B cell (primary cell): ENCODE measurements at regions not wholly inside any gene's neighbourhood (a gene's known extent, or its start where the extent isn't known, plus 50 kb on each side); places are given as distances from the start of the nearest gene placed in this dataset.

Experiments used
- ATAC-seq: fragments of 200-7000 bp; cut with Tn5 transposase; one replicate; pipeline ENCODE4 v1.10.0; 2021; ENCODE audit warnings: low read depth, mild to moderate bottlenecking, moderate number of reproducible peaks, moderate library complexity
- CTCF ChIA-PET: fragments of 350-600 bp; sonication (Branson Sonifier 250); formaldehyde crosslinking; loops from one replicate; lab custom pipeline; 2021; ENCODE audit warnings: antibody characterized with exemption, inconsistent platforms; lab: Charles Lee
- POLR2A ChIA-PET: fragments of 350-600 bp; sonication (Branson Sonifier 250); formaldehyde crosslinking; loops from one replicate; lab custom pipeline; 2021; ENCODE audit warnings: antibody characterized with exemption; lab: Charles Lee
- DNase-seq: peaks from one replicate; pipeline ENCODE4 v3.0.0; 2013
- H2AFZ ChIP-seq: 2 replicates; pipeline ENCODE4 v1.6.1; 2012; ENCODE audit warnings: mild to moderate bottlenecking, low read depth, low read length; ENCODE audit not compliant: insufficient read depth, poor library complexity, severe bottlenecking
- H3K27ac ChIP-seq, 2 donors: 1 replicate in 1 of 2; 2 replicates in 1 of 2; pipeline ENCODE4 v1.5.1; 2012 to 2013; ENCODE audit warnings: low read length in 2 of 2, mild to moderate bottlenecking in 2 of 2, moderate library complexity in 1 of 2
- H3K27me3 ChIP-seq, 4 experiments: fragments of 200-600 bp in 1 of 4; sonication (generic) in 1 of 4; replicated peaks in 1 of 4; 1 replicate in 2 of 4; 2 replicates in 2 of 4; pipeline versions ENCODE4 v1.6.1 to v1.7.0; 2013 to 2016; ENCODE audit warnings: low read length in 3 of 4, mild to moderate bottlenecking in 2 of 4, mixed read lengths in 1 of 4, moderate library complexity in 1 of 4; ENCODE audit not compliant: insufficient read depth in 4 of 4, control insufficient read depth in 3 of 4; ENCODE audit errors: control extremely low read depth in 1 of 4
- H3K36me3 ChIP-seq, 2 experiments: replicated peaks in 1 of 2; 1 replicate in 1 of 2; 2 replicates in 1 of 2; pipeline versions ENCODE4 v1.6.1 to v1.7.1; 2013; ENCODE audit warnings: low read length in 1 of 2; ENCODE audit not compliant: insufficient read depth in 2 of 2, control insufficient read depth in 1 of 2; ENCODE audit errors: control extremely low read depth in 1 of 2, extremely low read depth in 1 of 2
- H3K4me1 ChIP-seq, 2 donors: fragments of 200-600 bp in 1 of 2; sonication (generic) in 1 of 2; 1 replicate in 1 of 2; 2 replicates in 1 of 2; pipeline versions ENCODE4 v1.5.1 to v1.6.1; 2013 to 2017; ENCODE audit warnings: low read length in 2 of 2; ENCODE audit not compliant: control insufficient read depth in 2 of 2, insufficient read depth in 2 of 2
- H3K4me2 ChIP-seq: replicated peaks from 2 replicates; pipeline ENCODE3; 2012; ENCODE audit warnings: mild to moderate bottlenecking, low read depth, low read length; ENCODE audit not compliant: poor library complexity, severe bottlenecking
- H3K4me3 ChIP-seq, 5 experiments: fragments of 200-600 bp in 1 of 5; sonication (generic) in 1 of 5; 1 replicate in 3 of 5; 2 replicates in 2 of 5; pipeline versions ENCODE4 v1.5.1 to v1.7.0; 2011 to 2016; ENCODE audit warnings: low read length in 4 of 5, mild to moderate bottlenecking in 4 of 5, low read depth in 2 of 5, control low read depth in 1 of 5, moderate library complexity in 1 of 5; ENCODE audit not compliant: insufficient read depth in 1 of 5; ENCODE audit errors: control extremely low read depth in 1 of 5, extremely low read depth in 1 of 5
- H3K79me2 ChIP-seq: fragments of 200-600 bp; sonication (generic); one replicate; pipeline ENCODE4 v1.6.0; 2016; ENCODE audit warnings: low read length; ENCODE audit not compliant: control insufficient read depth, insufficient read depth
- H3K9ac ChIP-seq: fragments of 200-600 bp; sonication (generic); 2 replicates; pipeline ENCODE4 v1.6.1; 2017; ENCODE audit warnings: mild to moderate bottlenecking, low read length, moderate library complexity
- H3K9me3 ChIP-seq, 3 donors: one replicate each; pipeline versions ENCODE4 v1.6.1 to v1.7.1; 2013; ENCODE audit warnings: low read length in 2 of 3; ENCODE audit not compliant: control insufficient read depth in 2 of 3, insufficient read depth in 1 of 3; ENCODE audit errors: control extremely low read depth in 1 of 3
- H4K20me1 ChIP-seq: 2 replicates; pipeline ENCODE4 v1.6.0; 2012; ENCODE audit warnings: mild to moderate bottlenecking, low read length; ENCODE audit not compliant: insufficient read depth, control insufficient read depth, poor library complexity, severe bottlenecking
- H3K27ac Mint-ChIP-seq: one replicate; pipeline ENCODE4 v1.8.0; 2021; ENCODE audit warnings: mixed read lengths
- H3K27me3 Mint-ChIP-seq: one replicate; pipeline ENCODE4 v1.8.0; 2021; ENCODE audit warnings: mixed read lengths
- H3K4me1 Mint-ChIP-seq: one replicate; pipeline ENCODE4 v1.8.0; 2021; ENCODE audit warnings: mixed read lengths
- H3K4me3 Mint-ChIP-seq: one replicate; pipeline ENCODE4 v1.8.0; 2021; ENCODE audit warnings: mixed read lengths
- H3K9me3 Mint-ChIP-seq: one replicate; pipeline ENCODE4 v1.8.0; 2022; ENCODE audit warnings: mixed read lengths; ENCODE audit not compliant: insufficient read depth
- EZH2 ChIP-seq: IDR thresholded peaks from 2 replicates; pipeline ENCODE4 v1.6.1; 2012; ENCODE audit warnings: borderline replicate concordance, low read depth, mild to moderate bottlenecking, moderate library complexity, low read length; ENCODE audit not compliant: insufficient read depth, poor library complexity, severe bottlenecking
- WGBS: methylation state at CpG from one replicate; pipeline ENCODE4 v1.1.5; 2013; ENCODE audit warnings: missing lambda C conversion rate; ENCODE audit not compliant: insufficient coverage; 5-methylcytosine and 5-hydroxymethylcytosine counted together
- intact Hi-C: fragments of 100-400 bp; cut with micrococcal nuclease; formaldehyde crosslinking; loops from one replicate; pipeline ENCODE4 v1.10.0; 2022
- TF ChIP-seq, protein P1 (sequence below): fragments of 200-600 bp; IDR thresholded peaks from one replicate; pipeline ENCODE4 v1.8.0; 2022; ENCODE audit warnings: antibody characterized with exemption, mild to moderate bottlenecking

DNA sequence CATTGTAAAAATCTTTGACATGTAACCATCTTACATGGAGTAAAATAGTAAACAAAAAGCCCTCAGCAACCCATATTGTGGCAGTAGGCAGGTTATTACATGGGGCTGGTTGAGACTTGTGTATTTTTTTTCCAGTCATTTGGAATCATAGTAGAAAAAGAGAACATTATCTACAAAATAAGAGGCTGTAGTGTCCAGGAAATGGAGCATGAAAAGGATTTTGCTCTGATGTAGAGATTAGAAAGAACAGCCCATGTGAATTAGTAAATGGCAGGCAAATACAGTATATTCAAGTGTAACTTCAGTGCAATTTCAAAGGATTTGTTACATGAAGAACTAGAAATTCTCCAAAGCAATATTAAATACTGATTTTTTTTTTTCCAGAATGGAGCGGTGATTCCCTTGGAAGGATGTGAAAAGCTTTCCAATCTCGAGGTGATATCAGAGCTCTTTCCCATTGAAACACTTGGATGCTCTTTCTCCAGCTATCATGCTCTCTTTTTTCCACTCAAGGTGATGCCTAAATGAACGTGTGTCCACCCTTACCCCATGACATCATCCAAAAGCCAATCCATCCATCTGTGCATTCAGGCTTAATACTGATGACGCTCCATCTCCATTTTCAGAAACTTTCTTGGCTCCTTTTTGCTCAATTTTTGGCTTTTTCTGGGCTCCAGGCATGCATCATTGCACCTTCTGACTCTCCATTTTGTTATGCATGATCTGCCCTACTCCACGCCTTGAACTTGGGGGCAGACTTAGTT, 1034.7 kb downstream of the TYW1 start:
- 63% methylated on average over 3 of the region's 5 CpGs for WGBS
- intact Hi-C loops = no loop called here
- Histone ChIP-seq H2AFZ (no peak overlapping the region), H3K36me3 (no peaks in the 10 kb centered on the region), H3K79me2 (no peaks in the 10 kb centered on the region), H3K4me2 (no peak overlapping the region), H3K27ac (no peak overlapping the region), H3K4me1 (no peaks in the 10 kb centered on the region), H3K9me3 (peaks cover 0 to 2% (median 0%) of the 10 kb centered on the region in 3 donors), H3K27me3 (no peaks in the 10 kb centered on the region), H3K4me3 (no peak overlapping the region), H3K9ac (no peak overlapping the region), H4K20me1 (no peaks in the 10 kb centered on the region)
- DNase-seq (no peak), ATAC-seq (no peak)
- peaks cover 5% of the 10 kb centered on the region for H3K9me3 Mint-ChIP-seq
- H3K27ac Mint-ChIP-seq = no peak overlapping the region
- ChIA-PET CTCF (no interaction called here), POLR2A (no interaction called here)
- H3K4me1 Mint-ChIP-seq = no peaks in the 10 kb centered on the region
- no peak for TF ChIP-seq EZH2
- TF ChIP-seq, protein P1, sequence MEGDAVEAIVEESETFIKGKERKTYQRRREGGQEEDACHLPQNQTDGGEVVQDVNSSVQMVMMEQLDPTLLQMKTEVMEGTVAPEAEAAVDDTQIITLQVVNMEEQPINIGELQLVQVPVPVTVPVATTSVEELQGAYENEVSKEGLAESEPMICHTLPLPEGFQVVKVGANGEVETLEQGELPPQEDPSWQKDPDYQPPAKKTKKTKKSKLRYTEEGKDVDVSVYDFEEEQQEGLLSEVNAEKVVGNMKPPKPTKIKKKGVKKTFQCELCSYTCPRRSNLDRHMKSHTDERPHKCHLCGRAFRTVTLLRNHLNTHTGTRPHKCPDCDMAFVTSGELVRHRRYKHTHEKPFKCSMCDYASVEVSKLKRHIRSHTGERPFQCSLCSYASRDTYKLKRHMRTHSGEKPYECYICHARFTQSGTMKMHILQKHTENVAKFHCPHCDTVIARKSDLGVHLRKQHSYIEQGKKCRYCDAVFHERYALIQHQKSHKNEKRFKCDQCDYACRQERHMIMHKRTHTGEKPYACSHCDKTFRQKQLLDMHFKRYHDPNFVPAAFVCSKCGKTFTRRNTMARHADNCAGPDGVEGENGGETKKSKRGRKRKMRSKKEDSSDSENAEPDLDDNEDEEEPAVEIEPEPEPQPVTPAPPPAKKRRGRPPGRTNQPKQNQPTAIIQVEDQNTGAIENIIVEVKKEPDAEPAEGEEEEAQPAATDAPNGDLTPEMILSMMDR = no peak
- H3K27me3 Mint-ChIP-seq = no peaks in the 10 kb centered on the region
- H3K4me3 Mint-ChIP-seq = no peak overlapping the region

GRCh38 chr7:68038621-68039314, 1042.1 kb downstream of the TYW1 start:
- Histone ChIP-seq H3K4me1 (no peaks in the 10 kb centered on the region), H3K36me3 (no peaks in the 10 kb centered on the region), H3K27me3 (no peaks in the 10 kb centered on the region), H3K4me2 (no peak overlapping the region), H4K20me1 (no peaks in the 10 kb centered on the region), H3K4me3 (no peak overlapping the region), H3K9me3 (no peaks in the 10 kb centered on the region), H2AFZ (no peak overlapping the region), H3K79me2 (no peaks in the 10 kb centered on the region), H3K27ac (no peak overlapping the region), H3K9ac (no peak overlapping the region)
- POLR2A ChIA-PET = no interaction called here
- H3K9me3 Mint-ChIP-seq = peaks cover 8% of the 10 kb centered on the region
- no peak overlapping the region for H3K4me3 Mint-ChIP-seq
- no peak for ATAC-seq
- H3K27ac Mint-ChIP-seq = no peak overlapping the region
- intact Hi-C loops = no loop called here
- H3K4me1 Mint-ChIP-seq = no peaks in the 10 kb centered on the region
- TF ChIP-seq, protein P1 = no peak
- no peak for TF ChIP-seq EZH2
- CTCF ChIA-PET = no interaction called here
- DNase-seq = no peak
- 95% methylated on average over 3 of the region's 4 CpGs for WGBS
- H3K27me3 Mint-ChIP-seq = no peaks in the 10 kb centered on the region
